ENCODE measurements at regions not wholly inside any gene's neighbourhood (a gene's known extent, or its start where the extent isn't known, plus 50 kb on each side); places are given as distances from the start of the nearest gene placed in this dataset.

DNA sequence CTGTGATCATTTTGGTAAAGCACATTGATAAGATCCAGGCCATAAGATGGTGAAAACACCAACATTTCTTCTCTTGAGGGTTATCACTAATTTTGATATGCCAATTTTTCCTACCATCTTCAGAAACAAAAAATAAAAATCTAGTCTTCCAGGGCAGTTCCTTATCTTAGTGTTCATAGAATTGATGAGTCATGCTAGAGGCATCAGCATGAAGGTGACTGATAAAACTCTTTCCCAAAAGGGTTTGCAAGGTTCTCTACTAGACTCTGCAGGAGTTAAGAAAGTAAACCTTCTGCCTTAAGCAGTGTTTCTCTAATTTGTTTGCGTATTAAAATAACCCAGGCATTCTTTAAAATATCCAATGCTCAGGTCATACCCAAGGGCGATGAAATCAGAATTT, 483.1 kb upstream of the CNTNAP2 start:
- TF ChIP-seq, protein P1, sequence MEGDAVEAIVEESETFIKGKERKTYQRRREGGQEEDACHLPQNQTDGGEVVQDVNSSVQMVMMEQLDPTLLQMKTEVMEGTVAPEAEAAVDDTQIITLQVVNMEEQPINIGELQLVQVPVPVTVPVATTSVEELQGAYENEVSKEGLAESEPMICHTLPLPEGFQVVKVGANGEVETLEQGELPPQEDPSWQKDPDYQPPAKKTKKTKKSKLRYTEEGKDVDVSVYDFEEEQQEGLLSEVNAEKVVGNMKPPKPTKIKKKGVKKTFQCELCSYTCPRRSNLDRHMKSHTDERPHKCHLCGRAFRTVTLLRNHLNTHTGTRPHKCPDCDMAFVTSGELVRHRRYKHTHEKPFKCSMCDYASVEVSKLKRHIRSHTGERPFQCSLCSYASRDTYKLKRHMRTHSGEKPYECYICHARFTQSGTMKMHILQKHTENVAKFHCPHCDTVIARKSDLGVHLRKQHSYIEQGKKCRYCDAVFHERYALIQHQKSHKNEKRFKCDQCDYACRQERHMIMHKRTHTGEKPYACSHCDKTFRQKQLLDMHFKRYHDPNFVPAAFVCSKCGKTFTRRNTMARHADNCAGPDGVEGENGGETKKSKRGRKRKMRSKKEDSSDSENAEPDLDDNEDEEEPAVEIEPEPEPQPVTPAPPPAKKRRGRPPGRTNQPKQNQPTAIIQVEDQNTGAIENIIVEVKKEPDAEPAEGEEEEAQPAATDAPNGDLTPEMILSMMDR (IDR thresholded peaks at IDR 0.05): no peak
- TF ChIP-seq POLR2A (IDR thresholded peaks at IDR 0.05): no peak

Measured in Peyer's patch (tissue), 4 donors.